Thoracic aorta (tissue), 2 donors: ENCODE measurements at regions not wholly inside any gene's neighbourhood (a gene's known extent, or its start where the extent isn't known, plus 50 kb on each side); places are given as distances from the start of the nearest gene placed in this dataset.

Experiments used
- ATAC-seq: fragments of 150-250 bp; one replicate; pipeline ENCODE4 v1.8.0; 2017; ENCODE audit warnings: low read depth; ENCODE audit not compliant: insufficient number of reproducible peaks, low FRiP score
- DNase-seq: peaks from one replicate; pipeline ENCODE4 v3.0.0-alpha.2; 2020; ENCODE audit warnings: low spot score
- H3K27ac ChIP-seq, 2 donors: fragments of 200-600 bp; sonication (generic); 1 replicate in 1 of 2; 2 replicates in 1 of 2; pipeline ENCODE4 v1.5.1; 2016; ENCODE audit warnings: mild to moderate bottlenecking in 2 of 2, moderate library complexity in 2 of 2
- H3K27me3 ChIP-seq: fragments of 200-600 bp; sonication (generic); replicated peaks from 2 replicates; pipeline ENCODE4 v1.6.0; 2016; ENCODE audit warnings: mild to moderate bottlenecking; ENCODE audit not compliant: insufficient read depth
- H3K36me3 ChIP-seq: fragments of 200-600 bp; sonication (generic); one replicate; pipeline ENCODE4 v1.5.1; 2016
- H3K4me1 ChIP-seq, 2 donors: fragments of 200-600 bp; sonication (generic); 1 replicate in 1 of 2; 2 replicates in 1 of 2; pipeline versions ENCODE4 v1.5.1 to v1.6.0; 2016; ENCODE audit warnings: low read depth in 2 of 2, mild to moderate bottlenecking in 1 of 2; ENCODE audit not compliant: control insufficient read depth in 1 of 2
- H3K4me3 ChIP-seq: fragments of 200-600 bp; sonication (generic); 2 replicates; pipeline ENCODE4 v1.5.1; 2016; ENCODE audit warnings: mild to moderate bottlenecking
- H3K9me3 ChIP-seq: fragments of 200-600 bp; sonication (generic); 2 replicates; pipeline ENCODE4 v1.5.1; 2016
- CTCF ChIP-seq: fragments of 200-600 bp; sonication (generic); IDR thresholded peaks from one replicate; pipeline ENCODE4 v1.5.1; 2019; ENCODE audit warnings: antibody characterized with exemption

GRCh38 chr13:55440465-55441085 is 1700.1 kb upstream of the PRR20A start:
- Histone ChIP-seq H3K36me3 (no peaks in the 10 kb centered on the region), H3K4me1 (no peaks in the 10 kb centered on the region), H3K9me3 (no peaks in the 10 kb centered on the region), H3K27me3 (no peaks in the 10 kb centered on the region), H3K4me3 (no peak overlapping the region), H3K27ac (no peak overlapping the region)
- DNase-seq (no peak), ATAC-seq (no peak)
- no peak for TF ChIP-seq CTCF

- H3K4me1 ChIP-seq, result no peaks in the 10 kb centered on the region
- no peak for TF ChIP-seq CTCF
These were observed 1676.5 kb upstream of the PRR20A start for GRCh38 chr13:55464222-55464621.

GRCh38 chr13:55467476-55467875 is 1673.2 kb upstream of the PRR20A start:
- H3K4me1 ChIP-seq, result no peaks in the 10 kb centered on the region
- no peak for DNase-seq
- no peaks in the 10 kb centered on the region for H3K36me3 ChIP-seq
- H3K4me3 ChIP-seq, result no peak overlapping the region
- no peak for ATAC-seq
- no peaks in the 10 kb centered on the region for H3K9me3 ChIP-seq
- H3K27me3 ChIP-seq, result no peaks in the 10 kb centered on the region
- no peak for TF ChIP-seq CTCF
- no peak overlapping the region for H3K27ac ChIP-seq

More at GRCh38 chr13:55464222-55464621, 1676.5 kb upstream of the PRR20A start:
- H3K4me3 ChIP-seq, result no peak overlapping the region
- no peaks in the 10 kb centered on the region for H3K27me3 ChIP-seq
- H3K9me3 ChIP-seq, result no peaks in the 10 kb centered on the region
- H3K27ac ChIP-seq, result no peak overlapping the region
- ATAC-seq, result no peak
- DNase-seq, result no peak
- H3K36me3 ChIP-seq, result no peaks in the 10 kb centered on the region

GRCh38 chr13:55483626-55484158 is 1657.0 kb upstream of the PRR20A start:
- DNase-seq (no peak), ATAC-seq (no peak)
- Histone ChIP-seq H3K27me3 (no peaks in the 10 kb centered on the region), H3K27ac (no peak overlapping the region), H3K4me1 (no peaks in the 10 kb centered on the region), H3K4me3 (no peak overlapping the region), H3K9me3 (no peaks in the 10 kb centered on the region), H3K36me3 (no peaks in the 10 kb centered on the region)
- no peak for TF ChIP-seq CTCF

DNA sequence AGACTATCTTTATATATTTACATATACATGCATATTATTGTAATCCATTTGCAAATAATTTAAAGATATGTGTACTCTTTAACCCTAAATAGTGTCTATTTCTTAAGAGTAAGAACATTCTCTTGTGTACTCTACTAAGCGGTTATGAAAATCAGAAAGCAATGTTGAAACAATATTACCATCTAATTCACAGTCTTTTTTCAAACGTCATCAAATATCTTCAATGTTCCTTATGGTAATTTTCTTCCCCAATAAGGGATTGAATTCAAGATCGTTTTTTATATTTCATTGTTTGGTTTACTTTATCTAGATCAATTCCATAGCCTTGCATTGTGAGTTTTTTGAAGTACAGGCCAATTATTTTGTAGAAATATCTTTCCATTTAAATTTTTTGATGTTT is 1647.4 kb upstream of the PRR20A start:
- no peak overlapping the region for H3K4me3 ChIP-seq
- no peaks in the 10 kb centered on the region for H3K4me1 ChIP-seq
- H3K27me3 ChIP-seq, result no peaks in the 10 kb centered on the region
- no peak for TF ChIP-seq CTCF
- ATAC-seq (no peak), DNase-seq (no peak)
- no peaks in the 10 kb centered on the region for H3K36me3 ChIP-seq
- H3K27ac ChIP-seq, result no peak overlapping the region
- no peaks in the 10 kb centered on the region for H3K9me3 ChIP-seq
